H1 (cell line): ENCODE measurements at regions not wholly inside any gene's neighbourhood (a gene's known extent, or its start where the extent isn't known, plus 50 kb on each side); places are given as distances from the start of the nearest gene placed in this dataset.

Experiments
- CTCF ChIA-PET: fragments of 300-600 bp; sonication (Branson Sonifier 250); formaldehyde crosslinking; loops from one replicate; lab custom pipeline; 2021; ENCODE audit not compliant: partially characterized antibody; lab: Charles Lee
- POLR2A ChIA-PET: fragments of 300-600 bp; sonication (Branson Sonifier 250); formaldehyde crosslinking; loops from one replicate; lab custom pipeline; 2021; ENCODE audit warnings: inconsistent platforms; ENCODE audit not compliant: partially characterized antibody; lab: Charles Lee
- DNase-seq, 2 experiments: peaks; one replicate each; pipeline versions ENCODE4 v3.0.0 to v3.0.0-alpha.2; 2010 to 2022; ENCODE audit warnings: low spot score in 2 of 2, low read depth in 1 of 2, mixed read lengths in 1 of 2
- FAIRE-seq: peaks from 2 replicates; lab custom pipeline; 2011; peaks lifted over from hg19 to GRCh38; lab: Jason Lieb, UNC
- H2AFZ ChIP-seq: 2 replicates; pipeline ENCODE4 v1.8.1; 2012; ENCODE audit warnings: low read length, inconsistent platforms
- H2AK5ac ChIP-seq: 2 replicates; pipeline ENCODE4 v1.6.1; 2013; ENCODE audit warnings: low read depth, low read length
- H2BK120ac ChIP-seq: replicated peaks from 2 replicates; pipeline ENCODE3; 2013; ENCODE audit warnings: low read depth, low read length, inconsistent platforms
- H2BK12ac ChIP-seq: 2 replicates; pipeline ENCODE4 v1.6.1; 2013; ENCODE audit warnings: low read depth, low read length
- H2BK15ac ChIP-seq: 2 replicates; pipeline ENCODE4 v1.6.1; 2013; ENCODE audit warnings: low read length
- H2BK20ac ChIP-seq: 2 replicates; pipeline ENCODE4 v1.6.1; 2013; ENCODE audit warnings: low read length
- H2BK5ac ChIP-seq: 2 replicates; pipeline ENCODE4 v1.6.1; 2013; ENCODE audit warnings: low read depth, low read length
- H3K14ac ChIP-seq: 2 replicates; pipeline ENCODE4 v1.6.1; 2013; ENCODE audit warnings: inconsistent platforms; ENCODE audit not compliant: insufficient read length
- H3K18ac ChIP-seq: 2 replicates; pipeline ENCODE4 v1.6.1; 2013; ENCODE audit warnings: low read length; ENCODE audit errors: extremely low read depth
- H3K23ac ChIP-seq: 2 replicates; pipeline ENCODE4 v1.6.1; 2013; ENCODE audit warnings: inconsistent platforms; ENCODE audit not compliant: insufficient read length
- H3K23me2 ChIP-seq: 2 replicates; pipeline ENCODE4 v1.6.1; 2013; ENCODE audit warnings: low read depth, low read length
- H3K27ac ChIP-seq: 2 replicates; pipeline ENCODE4 v1.6.1; 2011; ENCODE audit warnings: low read depth, low read length, inconsistent platforms
- H3K27me3 ChIP-seq, 4 experiments: replicated peaks in 1 of 4; 1 replicate in 1 of 4; 2 replicates in 3 of 4; pipeline versions ENCODE4 v1.6.1 to v1.8.1; 2011 to 2013; ENCODE audit warnings: low read length in 3 of 4, mild to moderate bottlenecking in 3 of 4, inconsistent platforms in 2 of 4, mixed read lengths in 2 of 4, moderate library complexity in 1 of 4; ENCODE audit not compliant: control insufficient read depth in 3 of 4, insufficient read depth in 3 of 4; ENCODE audit errors: extremely low read depth in 1 of 4
- H3K36me3 ChIP-seq, 4 experiments: 2 replicates each; pipeline versions ENCODE4 v1.6.1 to v1.8.1; 2011 to 2013; ENCODE audit warnings: mild to moderate bottlenecking in 4 of 4, low read length in 3 of 4, moderate library complexity in 2 of 4, control low read depth in 1 of 4, inconsistent platforms in 1 of 4; ENCODE audit not compliant: insufficient read depth in 4 of 4, control insufficient read depth in 2 of 4
- H3K4ac ChIP-seq: replicated peaks from 2 replicates; pipeline ENCODE3; 2013; ENCODE audit warnings: low read length, low read depth, mixed read lengths, inconsistent platforms; ENCODE audit not compliant: insufficient read length
- H3K4me1 ChIP-seq, 4 experiments: replicated peaks in 1 of 4; 1 replicate in 1 of 4; 2 replicates in 3 of 4; pipeline versions ENCODE4 v1.6.1 to v1.8.1; 2011 to 2013; ENCODE audit warnings: low read length in 3 of 4, inconsistent platforms in 2 of 4, mixed read lengths in 1 of 4; ENCODE audit not compliant: insufficient read depth in 4 of 4, control insufficient read depth in 3 of 4
- H3K4me2 ChIP-seq, 2 experiments: 2 replicates each; pipeline versions ENCODE4 v1.6.1 to v1.8.1; 2011 to 2013; ENCODE audit warnings: low read depth in 2 of 2, low read length in 2 of 2, control low read depth in 1 of 2, inconsistent platforms in 1 of 2, mild to moderate bottlenecking in 1 of 2; ENCODE audit not compliant: insufficient read depth in 1 of 2
- H3K4me3 ChIP-seq, 4 experiments: fragments of 200-600, 300-600 bp in 1 of 4; sonication (generic), shearing (Covaris generic), sonication (Bioruptor Twin) in 1 of 4; 2 replicates each; pipeline versions ENCODE4 v1.5.1 to v1.8.1; 2011 to 2016; ENCODE audit warnings: low read length in 4 of 4, low read depth in 3 of 4, control low read depth in 2 of 4, inconsistent platforms in 2 of 4, mild to moderate bottlenecking in 2 of 4, mixed read lengths in 1 of 4, moderate library complexity in 1 of 4; ENCODE audit not compliant: insufficient read depth in 2 of 4; ENCODE audit errors: extremely low read depth in 1 of 4
- H3K56ac ChIP-seq: replicated peaks from 2 replicates; pipeline ENCODE3; 2013; ENCODE audit warnings: low read depth, mild to moderate bottlenecking, mixed read lengths, low read length, inconsistent platforms; ENCODE audit not compliant: insufficient read length
- H3K79me1 ChIP-seq: 2 replicates; pipeline ENCODE4 v1.6.1; 2013; ENCODE audit warnings: low read depth, low read length, control low read depth
- H3K79me2 ChIP-seq, 2 experiments: 2 replicates each; pipeline versions ENCODE4 v1.6.1 to v1.8.1; 2012 to 2013; ENCODE audit warnings: low read length in 2 of 2, mild to moderate bottlenecking in 2 of 2, inconsistent platforms in 1 of 2; ENCODE audit not compliant: insufficient read depth in 2 of 2, control insufficient read depth in 1 of 2
- H3K9ac ChIP-seq, 4 experiments: replicated peaks in 1 of 4; 1 replicate in 1 of 4; 2 replicates in 3 of 4; pipeline versions ENCODE4 v1.6.1 to v1.8.1; 2011 to 2013; ENCODE audit warnings: low read depth in 3 of 4, low read length in 3 of 4, control low read depth in 2 of 4, mild to moderate bottlenecking in 2 of 4, moderate library complexity in 2 of 4, inconsistent platforms in 1 of 4; ENCODE audit errors: extremely low read depth in 1 of 4
- H3K9me3 ChIP-seq, 2 experiments: 2 replicates each; pipeline versions ENCODE4 v1.6.1 to v1.8.1; 2012 to 2013; ENCODE audit warnings: mild to moderate bottlenecking in 2 of 2, moderate library complexity in 2 of 2, control low read depth in 1 of 2, inconsistent platforms in 1 of 2, low read depth in 1 of 2, low read length in 1 of 2, mixed read lengths in 1 of 2; ENCODE audit not compliant: insufficient read depth in 2 of 2
- H4K20me1 ChIP-seq, 2 experiments: replicated peaks in 1 of 2; 2 replicates each; pipeline versions ENCODE3 to v1.8.1; 2011 to 2013; ENCODE audit warnings: inconsistent platforms in 2 of 2, low read length in 2 of 2, mild to moderate bottlenecking in 1 of 2; ENCODE audit not compliant: insufficient read depth in 2 of 2, control insufficient read depth in 1 of 2
- H4K5ac ChIP-seq: 2 replicates; pipeline ENCODE4 v1.6.1; 2013; ENCODE audit warnings: low read length, low read depth, mixed read lengths, inconsistent platforms; ENCODE audit not compliant: insufficient read length
- H4K8ac ChIP-seq: 2 replicates; pipeline ENCODE4 v1.8.0; 2013; ENCODE audit warnings: mild to moderate bottlenecking, moderate library complexity, low read length, inconsistent platforms; ENCODE audit not compliant: insufficient read depth; ENCODE audit errors: extremely low read depth
- H4K91ac ChIP-seq: replicated peaks from 2 replicates; pipeline ENCODE3; 2013; ENCODE audit warnings: low read length, mixed read lengths, inconsistent platforms; ENCODE audit not compliant: insufficient read length
- BRCA1 ChIP-seq: IDR thresholded peaks from 2 replicates; pipeline ENCODE4 v1.6.1; 2012; ENCODE audit warnings: low read depth, low read length, improper control_type of control experiment
- CHD2 ChIP-seq: IDR thresholded peaks from 2 replicates; pipeline ENCODE4 v1.6.1; 2012; ENCODE audit warnings: low read length, improper control_type of control experiment
- EP300 ChIP-seq, 2 experiments: IDR thresholded peaks; 1 replicate in 1 of 2; 2 replicates in 1 of 2; pipeline ENCODE4 v1.6.1; 2011 to 2012; ENCODE audit warnings: low read depth in 2 of 2, low read length in 2 of 2, mild to moderate bottlenecking in 2 of 2, borderline replicate concordance in 1 of 2, inconsistent platforms in 1 of 2, moderate library complexity in 1 of 2
- EZH2 ChIP-seq: fragments of 200-600 bp; sonication (generic); IDR thresholded peaks from 2 replicates; pipeline ENCODE4 v1.7.1; 2012; ENCODE audit warnings: low read depth, mild to moderate bottlenecking, moderate library complexity, low read length, inconsistent platforms; ENCODE audit not compliant: severe bottlenecking
- KDM4A ChIP-seq: IDR thresholded peaks from one replicate; pipeline ENCODE4 v1.7.1; 2012; ENCODE audit warnings: low read depth, mild to moderate bottlenecking, moderate library complexity, low read length, inconsistent platforms; ENCODE audit not compliant: severe bottlenecking
- POLR2AphosphoS5 ChIP-seq: IDR thresholded peaks from 2 replicates; pipeline ENCODE4 v1.6.1; 2011; ENCODE audit warnings: low read depth, low read length
- RFX5 ChIP-seq: IDR thresholded peaks from 2 replicates; pipeline ENCODE4 v1.6.1; 2011; ENCODE audit warnings: low read depth, low read length, improper control_type of control experiment, borderline replicate concordance
- WGBS, 2 experiments: shearing (Covaris generic) in 1 of 2; methylation state at CpG; one replicate each; pipeline versions ENCODE4 v1.1.6 to v1.1.7; 2013 to 2015; ENCODE audit warnings: low lambda C conversion rate in 2 of 2, mixed read lengths in 2 of 2, inconsistent platforms in 1 of 2, low coverage in 1 of 2, missing lambda C conversion rate in 1 of 2; ENCODE audit not compliant: insufficient replicate concordance in 2 of 2, insufficient coverage in 1 of 2, insufficient read length in 1 of 2; ENCODE audit errors: extremely low coverage in 1 of 2, missing lambda C conversion rate in 1 of 2; 5-methylcytosine and 5-hydroxymethylcytosine counted together

DNA sequence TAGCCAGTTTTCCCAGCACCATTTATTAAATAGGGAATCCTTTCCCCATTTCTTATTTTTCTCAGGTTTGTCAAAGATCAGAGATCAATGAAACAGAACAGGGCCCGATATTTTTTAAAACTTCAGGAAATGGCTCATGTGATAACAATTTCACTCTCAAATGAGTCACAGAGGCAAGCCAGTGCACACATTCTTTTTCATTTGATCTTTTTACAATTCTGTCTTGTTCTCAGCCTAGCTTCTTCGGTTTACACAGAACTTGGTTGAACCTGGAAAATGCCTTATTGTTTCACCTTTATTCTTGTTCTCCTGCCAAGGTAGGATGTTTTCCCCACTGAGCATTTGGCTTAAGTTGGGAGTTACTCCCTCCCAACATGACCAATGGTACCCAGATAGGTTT, 258.9 kb downstream of the COL12A1 start:
- Histone ChIP-seq H2BK20ac (no peak overlapping the region), H3K14ac (no peak overlapping the region), H3K4me2 (no peak overlapping the region), H2BK5ac (no peak overlapping the region), H2AK5ac (no peak overlapping the region), H3K23ac (no peak overlapping the region), H2BK12ac (no peak overlapping the region), H4K5ac (no peak overlapping the region), H3K79me1 (no peaks in the 10 kb centered on the region), H3K79me2 (no peaks in the 10 kb centered on the region), H4K20me1 (no peaks in the 10 kb centered on the region), H3K36me3 (no peaks in the 10 kb centered on the region), H3K4ac (no peak overlapping the region), H3K4me3 (no peak overlapping the region), H3K27ac (no peak overlapping the region), H2BK15ac (no peak overlapping the region), H4K8ac (no peak overlapping the region), H3K27me3 (no peaks in the 10 kb centered on the region), H3K4me1 (no peaks in the 10 kb centered on the region), H4K91ac (no peak overlapping the region), H2BK120ac (no peak overlapping the region), H3K56ac (no peak overlapping the region), H3K18ac (no peak overlapping the region), H3K23me2 (no peaks in the 10 kb centered on the region), H3K9ac (no peak overlapping the region), H2AFZ (no peak overlapping the region), H3K9me3 (0 out of 4 replicates have a peak, but pooled peaks cover 0 to 4% of the 10 kb centered on the region in 2 experiments)
- ChIA-PET POLR2A (no interaction called here), CTCF (no interaction called here)
- WGBS, 2 experiments = 93% methylated on average over 2 of the region's 2 CpGs; no CpG with 5 or more reads in 1 of the 2 experiments
- DNase-seq (no peak), FAIRE-seq (no peak)
- no peak for TF ChIP-seq POLR2AphosphoS5
- TF ChIP-seq EP300 (IDR thresholded peaks at IDR 0.05; ENCODE audit: borderline replicate concordance in 1 of 2, low read depth in 2 of 2, low read length in 2 of 2) = no peak
- no peak for TF ChIP-seq BRCA1
- TF ChIP-seq RFX5 = no peak
- no peak for TF ChIP-seq EZH2
- no peak for TF ChIP-seq KDM4A
- TF ChIP-seq CHD2 = no peak
